IMR-90 (cell line): ENCODE measurements at regions not wholly inside any gene's neighbourhood (a gene's known extent, or its start where the extent isn't known, plus 50 kb on each side); places are given as distances from the start of the nearest gene placed in this dataset.

Source experiments
- ATAC-seq: fragments of 200-7000 bp; cut with Tn5 transposase; 2 replicates; pipeline ENCODE4 v1.9.1; 2020; ENCODE audit warnings: low read depth, mild to moderate bottlenecking, moderate library complexity
- BruUV-seq: library from RNA; stranded (reverse); fragments of 400-500 nt; replicated peaks from 2 replicates; lab custom pipeline; 2021; lab: Mats Ljungman, UMichigan
- CTCF ChIA-PET: fragments of 300-600 bp; formaldehyde crosslinking; extraction: SDS; loops from one replicate; lab custom pipeline; 2021; ENCODE audit warnings: antibody characterized with exemption; lab: Yijun Ruan, JAX
- POLR2A ChIA-PET: fragments of 300-600 bp; sonication (Branson Sonifier 250); formaldehyde crosslinking; loops from one replicate; lab custom pipeline; 2022; ENCODE audit warnings: antibody characterized with exemption; ENCODE audit not compliant: unreplicated experiment; lab: Charles Lee
- DNase-seq: peaks from one replicate; pipeline ENCODE4 v3.0.0; 2013
- H2AFZ ChIP-seq: replicated peaks from 2 replicates; pipeline ENCODE3; 2013; ENCODE audit warnings: low read length, mild to moderate bottlenecking; ENCODE audit not compliant: poor library complexity
- H2AK5ac ChIP-seq: 2 replicates; pipeline ENCODE4 v1.6.1; 2013; ENCODE audit warnings: low read depth, low read length, inconsistent platforms
- H2AK9ac ChIP-seq: replicated peaks from 2 replicates; pipeline ENCODE3; 2013; ENCODE audit warnings: mild to moderate bottlenecking, low read depth, low read length, moderate library complexity; ENCODE audit not compliant: poor library complexity
- H2BK120ac ChIP-seq: 2 replicates; pipeline ENCODE4 v1.6.1; 2013; ENCODE audit warnings: low read depth, low read length, inconsistent platforms
- H2BK15ac ChIP-seq: 3 replicates; pipeline ENCODE4 v1.6.1; 2013; ENCODE audit warnings: low read depth, low read length, inconsistent platforms
- H2BK20ac ChIP-seq: 2 replicates; pipeline ENCODE4 v1.6.1; 2013; ENCODE audit warnings: low read depth, mild to moderate bottlenecking, inconsistent platforms, low read length, moderate library complexity
- H2BK5ac ChIP-seq: 2 replicates; pipeline ENCODE4 v1.6.1; 2013; ENCODE audit warnings: mild to moderate bottlenecking, low read depth, low read length, inconsistent platforms; ENCODE audit not compliant: poor library complexity, severe bottlenecking
- H3K14ac ChIP-seq: replicated peaks from 2 replicates; pipeline ENCODE4 v1.6.1; 2013; ENCODE audit warnings: low read depth, low read length, inconsistent platforms
- H3K18ac ChIP-seq: 2 replicates; pipeline ENCODE4 v1.6.1; 2013; ENCODE audit warnings: low read depth, low read length, control low read depth
- H3K23ac ChIP-seq: 2 replicates; pipeline ENCODE4 v1.6.1; 2013; ENCODE audit warnings: low read depth, low read length, inconsistent platforms
- H3K27ac ChIP-seq: 2 replicates; pipeline ENCODE4 v1.5.1; 2013; ENCODE audit warnings: mild to moderate bottlenecking, control low read depth, low read length; ENCODE audit not compliant: insufficient read depth
- H3K27me3 ChIP-seq: 2 replicates; pipeline ENCODE4 v1.6.1; 2013; ENCODE audit warnings: low read length; ENCODE audit not compliant: control insufficient read depth, insufficient read depth
- H3K36me3 ChIP-seq: 2 replicates; pipeline ENCODE4 v1.6.1; 2013; ENCODE audit warnings: low read length, mixed read lengths; ENCODE audit not compliant: control insufficient read depth, insufficient read depth
- H3K4ac ChIP-seq: 2 replicates; pipeline ENCODE4 v1.6.1; 2013; ENCODE audit warnings: low read depth, low read length, inconsistent platforms
- H3K4me1 ChIP-seq: 2 replicates; pipeline ENCODE4 v1.6.1; 2013; ENCODE audit warnings: low read length, mixed read lengths; ENCODE audit not compliant: control insufficient read depth, insufficient read depth
- H3K4me2 ChIP-seq: 2 replicates; pipeline ENCODE4 v1.6.1; 2013; ENCODE audit warnings: low read depth, mild to moderate bottlenecking, control low read depth, low read length, moderate library complexity
- H3K4me3 ChIP-seq: 2 replicates; pipeline ENCODE4 v1.5.1; 2013; ENCODE audit warnings: low read depth, mild to moderate bottlenecking, control low read depth, low read length, moderate library complexity; ENCODE audit not compliant: insufficient read depth
- H3K56ac ChIP-seq: 2 replicates; pipeline ENCODE4 v1.6.1; 2013; ENCODE audit warnings: low read length, inconsistent platforms; ENCODE audit not compliant: insufficient read depth; ENCODE audit errors: extremely low read depth
- H3K79me1 ChIP-seq, 2 experiments: 2 replicates each; pipeline ENCODE4 v1.6.1; 2013; ENCODE audit warnings: low read length in 2 of 2, inconsistent platforms in 1 of 2, low read depth in 1 of 2
- H3K9ac ChIP-seq: 2 replicates; pipeline ENCODE4 v1.6.1; 2013; ENCODE audit warnings: low read depth, low read length, control low read depth
- H3K9me1 ChIP-seq: 2 replicates; pipeline ENCODE4 v1.6.1; 2013; ENCODE audit warnings: low read length, inconsistent platforms; ENCODE audit not compliant: insufficient read depth
- H3K9me3 ChIP-seq: 2 replicates; pipeline ENCODE4 v1.6.1; 2013; ENCODE audit warnings: low read length; ENCODE audit not compliant: control insufficient read depth, insufficient read depth
- H4K20me1 ChIP-seq: 2 replicates; pipeline ENCODE4 v1.6.1; 2013; ENCODE audit warnings: low read length, inconsistent platforms; ENCODE audit not compliant: insufficient read depth
- H4K5ac ChIP-seq: 2 replicates; pipeline ENCODE4 v1.6.1; 2013; ENCODE audit warnings: mild to moderate bottlenecking, low read depth, low read length, control low read depth
- H4K8ac ChIP-seq, 2 experiments: 2 replicates each; pipeline ENCODE4 v1.6.1; 2013; ENCODE audit warnings: low read depth in 2 of 2, low read length in 2 of 2, control low read depth in 1 of 2, inconsistent platforms in 1 of 2
- H4K91ac ChIP-seq: 2 replicates; pipeline ENCODE4 v1.6.1; 2013; ENCODE audit warnings: low read depth, low read length, inconsistent platforms; ENCODE audit not compliant: insufficient read depth
- BHLHE40 ChIP-seq: fragments of 150-350 bp; IDR thresholded peaks from 2 replicates; pipeline ENCODE4 v1.6.1; 2016; ENCODE audit warnings: mild to moderate bottlenecking, low read depth, low read length
- CHD1 ChIP-seq: IDR thresholded peaks from 2 replicates; pipeline ENCODE4 v1.6.1; 2012; ENCODE audit warnings: low read depth, low read length, improper control_type of control experiment
- ELK1 ChIP-seq: fragments of 150-350 bp; IDR thresholded peaks from 2 replicates; pipeline ENCODE4 v1.6.1; 2016; ENCODE audit warnings: low read depth, mild to moderate bottlenecking, low read length, moderate library complexity, borderline replicate concordance
- FOS ChIP-seq: fragments of 150-350 bp; IDR thresholded peaks from 2 replicates; pipeline ENCODE4 v1.6.1; 2016; ENCODE audit warnings: low read depth, low read length
- MXI1 ChIP-seq: IDR thresholded peaks from 2 replicates; pipeline ENCODE4 v1.6.1; 2012; ENCODE audit warnings: low read depth, mild to moderate bottlenecking, low read length, moderate library complexity, borderline replicate concordance
- NFE2L2 ChIP-seq: fragments of 150-350 bp; IDR thresholded peaks from 2 replicates; pipeline ENCODE4 v1.6.1; 2016; ENCODE audit warnings: low read depth, mild to moderate bottlenecking, low read length
- POLR2A ChIP-seq: IDR thresholded peaks from 2 replicates; pipeline ENCODE4 v1.6.1; 2012; ENCODE audit warnings: mild to moderate bottlenecking, low read depth, low read length
- RAD21 ChIP-seq: IDR thresholded peaks from 2 replicates; pipeline ENCODE4 v1.6.1; 2012; ENCODE audit warnings: low read length, improper control_type of control experiment
- RCOR1 ChIP-seq: IDR thresholded peaks from 2 replicates; pipeline ENCODE4 v1.6.1; 2012; ENCODE audit warnings: mild to moderate bottlenecking, low read length, improper control_type of control experiment; ENCODE audit not compliant: insufficient replicate concordance
- SMC3 ChIP-seq: fragments of 150-350 bp; IDR thresholded peaks from 2 replicates; pipeline ENCODE4 v1.6.1; 2016; ENCODE audit warnings: low read depth, mild to moderate bottlenecking, antibody characterized with exemption, low read length, moderate library complexity
- WGBS, 2 experiments: methylation state at CpG; one replicate each; pipeline versions ENCODE4 v1.1.5 to v1.1.7; 2013; ENCODE audit warnings: missing lambda C conversion rate in 2 of 2; ENCODE audit not compliant: insufficient read length in 1 of 2; ENCODE audit errors: extremely low coverage in 2 of 2; 5-methylcytosine and 5-hydroxymethylcytosine counted together
- dilution Hi-C: fragments of 300-500 bp; cut with HindIII; formaldehyde crosslinking; loops from one replicate; pipeline ENCODE4 v1.14.3; 2018; ENCODE audit warnings: low sequenced_read_pairs; ENCODE audit not compliant: unreplicated experiment
- in situ Hi-C: fragments of 300-500 bp; cut with MboI; formaldehyde crosslinking; loops from 3 replicates; pipeline ENCODE4 v1.14.3; 2019; ENCODE audit warnings: low sequenced_read_pairs, inconsistent platforms, mixed read lengths
- intact Hi-C: fragments of 100-400 bp; cut with micrococcal nuclease; formaldehyde crosslinking; loops from 2 replicates; pipeline ENCODE4 v1.10.0; 2022

GRCh38 chr14:85071447-85071846, 458.5 kb upstream of the FLRT2 start:
- ChIA-PET CTCF (no interaction called here), POLR2A (no interaction called here)
- no peak for ATAC-seq
- no peak overlapping the region for H2BK120ac ChIP-seq
- no TSS peak for BruUV-seq
- no peaks in the 10 kb centered on the region for H4K20me1 ChIP-seq
- H3K27ac ChIP-seq: no peak overlapping the region
- H2AK9ac ChIP-seq: no peak overlapping the region
- no peak overlapping the region for H2AK5ac ChIP-seq
- no peaks in the 10 kb centered on the region for H3K9me1 ChIP-seq
- no peak overlapping the region for H3K23ac ChIP-seq
- H3K9ac ChIP-seq: no peak overlapping the region
- in situ Hi-C loops (no loop called here), dilution Hi-C loops (no loop called here), intact Hi-C loops (no loop called here)
- no peak overlapping the region for H3K14ac ChIP-seq
- H3K4me2 ChIP-seq: no peak overlapping the region
- no peak overlapping the region for H3K4me3 ChIP-seq
- H4K8ac ChIP-seq: no peak overlapping the region
- H3K79me1 ChIP-seq: no peaks in the 10 kb centered on the region
- H4K5ac ChIP-seq: no peak overlapping the region
- no peak overlapping the region for H2BK15ac ChIP-seq
- H3K27me3 ChIP-seq: no peaks in the 10 kb centered on the region
- no peaks in the 10 kb centered on the region for H3K4me1 ChIP-seq
- no peak overlapping the region for H3K4ac ChIP-seq
- H2AFZ ChIP-seq: no peak overlapping the region
- TF ChIP-seq RAD21: no peak
- no peak for TF ChIP-seq POLR2A
- no peak for TF ChIP-seq MXI1
- TF ChIP-seq BHLHE40: no peak
- TF ChIP-seq SMC3: no peak
- TF ChIP-seq FOS: no peak
- no peak for TF ChIP-seq ELK1
- no peak for TF ChIP-seq CHD1
- no peak for TF ChIP-seq NFE2L2
- no peak for TF ChIP-seq RCOR1
- H3K9me3 ChIP-seq: no peaks in the 10 kb centered on the region
- H3K36me3 ChIP-seq: no peaks in the 10 kb centered on the region
- H2BK5ac ChIP-seq: no peak overlapping the region
- H3K18ac ChIP-seq: no peak overlapping the region
- H3K56ac ChIP-seq: no peak overlapping the region
- 80% methylated on average over 1 of the region's 6 CpGs; no CpG with 5 or more reads in 1 of the 2 experiments for WGBS, 2 experiments
- DNase-seq: no peak
- H4K91ac ChIP-seq: no peak overlapping the region
- H2BK20ac ChIP-seq: no peak overlapping the region
